GM21526 (cell line): ENCODE measurements at regions not wholly inside any gene's neighbourhood (a gene's known extent, or its start where the extent isn't known, plus 50 kb on each side); places are given as distances from the start of the nearest gene placed in this dataset.

Source experiments
- ATAC-seq: cut with Tn5 transposase; IDR thresholded peaks from one replicate; pipeline ENCODE4 v1.9.1; 2021; ENCODE audit warnings: moderate library complexity; ENCODE audit not compliant: unreplicated experiment, low FRiP score

DNA sequence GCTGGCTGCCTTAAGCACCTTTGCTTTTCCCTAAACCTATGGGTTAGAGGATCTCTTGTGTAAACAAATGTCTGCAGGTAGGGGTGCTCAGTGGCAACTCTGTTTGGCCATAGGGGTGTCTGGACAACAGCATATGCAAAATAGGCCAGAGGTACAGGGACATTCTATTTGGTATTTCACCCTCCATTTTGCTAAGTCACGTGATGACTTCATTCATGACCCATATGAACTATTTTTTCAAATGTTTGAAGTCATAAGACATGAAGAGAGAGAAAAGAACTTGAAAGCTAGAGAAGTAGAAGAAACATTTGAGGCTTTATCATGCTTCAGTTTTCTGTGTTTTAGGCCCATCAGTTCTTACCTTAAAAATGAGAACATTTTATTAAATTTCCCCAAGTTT lies 370.2 kb downstream of the GADD45G start:
- ATAC-seq, result no peak

DNA sequence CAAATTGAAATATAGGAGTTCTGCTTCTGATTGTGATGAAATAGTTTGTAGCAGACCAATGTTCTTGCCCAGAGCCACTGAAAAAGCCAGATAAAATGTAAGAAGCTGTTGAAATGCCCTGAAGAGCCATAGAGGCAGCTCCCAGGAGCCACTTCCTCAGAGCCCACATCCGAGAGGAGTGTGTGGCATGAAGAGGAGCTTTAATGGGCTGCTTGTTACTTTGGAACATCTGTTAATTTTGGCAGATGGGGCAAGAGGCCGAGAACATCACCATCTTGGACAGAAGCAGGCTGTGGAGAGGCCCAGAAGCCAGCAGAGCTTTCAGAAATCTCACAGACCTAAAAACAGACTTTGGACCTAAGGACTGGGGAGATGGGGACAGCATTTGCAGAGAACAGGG lies 370.8 kb downstream of the GADD45G start:
- no peak for ATAC-seq

DNA sequence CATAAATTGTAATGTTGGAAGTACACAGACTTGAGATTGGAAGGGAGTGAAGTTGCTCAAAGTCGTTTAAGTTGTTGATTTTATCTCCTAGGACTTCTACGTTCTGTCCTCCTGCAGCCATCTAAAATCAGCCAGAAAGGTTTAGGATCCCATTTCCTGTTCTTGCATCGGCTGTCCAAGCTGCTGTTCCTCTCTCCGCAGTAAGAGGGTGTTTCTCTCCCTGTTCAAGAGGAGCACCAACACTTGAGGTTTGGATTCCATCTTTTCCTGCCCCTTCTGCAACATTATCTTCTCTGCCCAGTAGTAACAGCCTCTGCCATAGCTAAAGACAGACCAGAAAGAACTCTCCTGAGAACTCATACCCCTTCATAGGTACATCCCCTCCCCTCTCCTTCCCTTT lies 373.4 kb downstream of the GADD45G start:
- no peak for ATAC-seq

DNA sequence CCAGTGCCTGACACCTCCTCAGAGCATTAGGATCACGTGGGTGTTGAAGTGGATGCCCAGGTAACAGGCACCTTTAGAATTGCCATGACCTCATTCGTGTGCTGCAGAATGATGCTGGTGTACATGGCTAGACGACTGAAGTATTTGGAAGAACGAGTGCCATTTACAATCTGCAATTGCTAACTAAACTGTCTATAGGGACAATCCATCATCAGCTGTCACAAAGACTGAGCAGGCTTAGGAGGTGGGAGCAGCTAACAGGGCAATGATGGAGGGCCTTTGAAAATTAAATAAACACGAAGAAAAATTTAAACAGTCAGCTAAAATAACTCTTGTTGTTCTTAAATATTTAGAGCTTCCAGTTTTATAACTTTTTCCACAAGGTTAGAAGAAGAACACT lies 375.8 kb downstream of the GADD45G start:
- ATAC-seq, result no peak

DNA sequence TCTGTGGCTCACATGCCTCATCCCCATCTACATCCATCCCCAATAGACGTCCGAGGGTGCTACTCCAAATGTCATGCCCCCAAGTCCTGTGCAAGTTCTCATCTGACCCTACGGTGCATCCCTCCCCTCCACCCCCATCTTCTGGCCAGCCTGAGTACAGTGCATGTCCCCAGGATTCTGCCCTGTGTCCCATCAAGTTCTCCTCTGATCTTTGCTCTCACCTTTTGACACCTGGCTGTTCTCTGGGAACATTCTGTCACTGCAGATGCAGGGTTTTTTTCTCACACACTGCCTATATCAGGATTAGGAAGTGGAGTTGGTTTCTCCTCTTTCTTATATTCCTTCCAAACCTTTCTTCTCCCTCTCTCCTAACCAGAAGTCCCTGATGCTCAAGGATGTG lies 377.2 kb downstream of the GADD45G start:
- ATAC-seq, result no peak

DNA sequence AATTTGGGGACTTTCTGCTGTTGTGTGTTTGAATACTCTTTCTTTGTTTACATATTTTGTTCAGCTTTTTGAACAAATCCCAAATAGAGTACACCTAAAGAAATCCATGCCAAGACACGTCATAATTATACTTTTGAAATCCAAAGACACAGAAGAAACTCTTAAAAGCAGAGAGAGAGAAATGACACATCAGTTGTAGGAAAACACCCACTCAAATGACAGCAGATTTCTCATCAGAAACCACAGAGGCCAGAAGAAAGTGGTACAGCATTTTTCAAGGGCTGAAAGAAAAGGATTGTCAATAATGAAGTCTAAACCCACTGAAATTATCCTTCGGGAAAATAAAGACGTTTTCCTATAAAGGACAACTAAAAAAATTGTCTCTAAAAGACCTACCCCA lies 378.6 kb downstream of the GADD45G start:
- no peak for ATAC-seq

DNA sequence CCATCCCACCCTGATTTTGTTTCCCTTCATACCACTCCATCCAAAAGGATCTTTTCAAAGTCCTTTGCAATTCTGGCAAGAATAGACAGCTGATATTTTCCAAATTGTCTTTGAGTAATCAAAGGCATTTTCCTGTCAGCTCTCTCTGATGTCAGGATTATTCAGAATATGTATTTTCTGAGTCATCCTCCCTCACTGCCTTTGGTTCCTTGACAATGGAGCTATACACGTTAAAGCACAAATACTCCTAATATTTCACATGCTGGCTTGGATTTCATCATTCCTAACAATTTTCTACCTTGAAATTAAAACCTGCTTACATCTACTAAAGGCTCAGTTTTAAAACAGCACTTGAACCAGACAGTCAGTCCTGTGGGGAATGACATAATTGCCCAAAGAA lies 379.4 kb downstream of the GADD45G start:
- ATAC-seq, result no peak

DNA sequence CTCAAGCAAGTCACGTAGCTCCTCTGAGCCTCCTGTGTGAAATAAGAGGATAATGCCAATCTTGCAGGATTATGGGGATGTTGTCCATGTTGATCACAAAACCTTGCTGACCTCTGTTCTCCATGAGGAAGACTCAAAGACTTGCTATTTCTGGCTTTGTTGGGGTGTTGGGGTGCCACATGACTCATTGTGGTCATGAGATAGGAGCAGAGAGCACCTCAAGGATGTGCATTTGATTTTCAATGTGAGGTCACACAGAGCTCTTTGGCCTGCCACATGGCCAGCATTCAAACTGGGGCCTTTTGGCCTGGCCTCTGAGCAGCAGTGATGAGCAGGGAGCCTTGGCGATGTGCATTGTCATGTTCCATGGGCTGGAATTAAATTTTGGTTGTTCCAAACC lies 380.3 kb downstream of the GADD45G start:
- ATAC-seq, result no peak

DNA sequence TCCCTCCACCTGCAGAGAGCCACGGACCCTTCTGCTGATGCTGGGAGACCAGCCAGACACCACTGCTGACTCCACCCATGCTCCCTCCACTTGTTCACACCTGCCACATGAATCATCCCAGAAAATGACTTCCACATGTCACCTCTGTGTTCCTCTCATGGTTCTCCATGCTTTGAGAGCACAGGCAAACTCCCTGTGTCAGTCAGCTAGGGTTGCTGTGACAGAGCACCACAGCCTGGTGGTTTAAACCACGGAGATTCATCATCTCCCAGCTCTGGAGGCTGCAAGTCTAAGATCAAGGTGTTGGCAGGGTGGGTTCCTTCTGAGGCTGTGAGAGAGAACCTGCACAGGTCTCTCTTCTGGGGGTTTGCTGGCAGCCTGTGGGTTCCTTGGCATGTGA lies 381.4 kb downstream of the GADD45G start:
- ATAC-seq, result no peak

DNA sequence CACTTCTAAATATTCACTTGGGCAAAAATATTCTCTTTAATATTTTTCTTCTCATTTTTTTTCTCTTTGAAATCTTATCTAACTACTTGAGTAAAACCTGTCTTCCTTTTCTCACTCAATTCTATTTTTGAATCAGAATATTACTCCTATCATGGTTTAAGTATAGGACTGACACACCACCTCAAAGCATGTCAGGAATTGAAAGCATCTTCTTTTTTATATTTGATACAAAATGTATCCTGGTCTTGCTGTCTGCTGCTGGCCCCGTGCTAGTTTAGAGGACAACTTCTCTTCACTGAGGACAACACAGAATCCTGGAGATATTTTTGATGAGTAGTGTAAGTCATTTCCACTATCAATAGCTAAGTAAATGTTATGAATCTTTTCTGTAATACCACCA lies 383.6 kb downstream of the GADD45G start:
- no peak for ATAC-seq

DNA sequence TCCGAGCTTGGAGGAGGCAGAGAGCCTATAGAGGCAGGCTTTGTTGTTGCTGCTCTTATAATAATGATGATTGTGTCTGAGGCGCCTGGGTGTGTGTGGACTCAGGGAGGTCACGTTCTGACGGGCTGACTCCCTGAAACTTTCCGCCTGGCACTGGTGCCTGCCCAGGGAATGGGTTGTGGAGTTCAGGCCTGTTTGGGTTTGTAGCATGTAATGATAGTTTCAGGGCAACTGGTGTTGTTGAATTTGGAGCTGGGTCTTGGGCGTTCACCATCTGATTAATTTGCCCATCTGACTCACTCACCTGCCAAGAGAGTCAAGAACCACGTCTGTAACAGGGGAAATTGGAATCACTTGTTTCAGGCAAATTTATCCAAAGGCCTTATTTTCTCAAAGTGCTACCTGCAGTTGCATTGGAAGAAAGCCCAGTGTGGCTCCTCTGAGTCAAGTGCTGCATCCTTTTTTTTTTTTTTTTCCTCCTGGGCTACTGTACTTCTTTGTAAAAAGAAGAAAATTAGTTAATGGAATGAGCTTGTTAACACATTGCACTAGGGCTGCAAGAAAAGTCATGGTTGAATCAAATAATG lies 386.5 kb downstream of the GADD45G start:
- ATAC-seq, result no peak

DNA sequence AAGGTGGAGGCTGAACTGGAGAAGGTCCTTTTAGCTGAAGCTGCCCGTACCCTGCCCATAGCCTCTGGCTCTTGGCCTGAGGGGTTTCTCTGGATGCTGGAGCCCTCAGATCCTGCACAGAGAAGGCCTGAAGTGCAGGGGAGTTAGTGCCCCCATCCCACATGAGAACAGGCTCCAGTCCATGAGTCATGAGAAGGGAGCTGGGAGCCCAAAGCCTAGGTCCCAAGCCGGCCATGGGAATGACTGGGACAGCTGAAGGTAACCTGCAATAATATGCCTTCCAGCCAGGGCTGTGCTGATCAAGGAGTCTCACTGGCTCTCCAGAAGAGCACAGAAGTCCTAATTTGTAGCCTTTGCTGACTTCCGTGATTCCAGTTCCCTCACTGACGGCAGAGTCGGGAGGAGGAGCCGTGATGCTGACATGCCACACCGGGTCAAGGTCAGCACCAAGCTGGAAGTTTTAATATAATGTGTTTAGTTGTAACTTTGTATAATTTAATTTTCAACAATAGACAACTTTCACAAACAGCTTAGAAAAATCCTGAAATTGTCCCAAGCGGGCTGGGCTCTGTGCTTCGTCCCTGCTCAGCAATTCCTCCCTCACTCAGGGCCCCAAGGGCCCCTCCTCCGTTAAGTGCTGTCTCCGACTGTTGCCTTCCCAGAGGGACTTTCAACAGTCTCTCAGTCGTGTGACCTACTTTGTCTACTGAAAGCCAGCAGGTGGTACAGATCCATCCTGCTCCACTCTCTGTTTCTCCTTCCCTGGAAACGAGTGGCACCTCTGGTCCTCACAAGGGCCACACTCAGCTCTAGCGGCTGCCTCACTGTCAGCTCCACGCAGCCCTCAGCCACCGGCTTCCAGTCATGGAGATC lies 387.8 kb downstream of the GADD45G start:
- ATAC-seq, result no peak

DNA sequence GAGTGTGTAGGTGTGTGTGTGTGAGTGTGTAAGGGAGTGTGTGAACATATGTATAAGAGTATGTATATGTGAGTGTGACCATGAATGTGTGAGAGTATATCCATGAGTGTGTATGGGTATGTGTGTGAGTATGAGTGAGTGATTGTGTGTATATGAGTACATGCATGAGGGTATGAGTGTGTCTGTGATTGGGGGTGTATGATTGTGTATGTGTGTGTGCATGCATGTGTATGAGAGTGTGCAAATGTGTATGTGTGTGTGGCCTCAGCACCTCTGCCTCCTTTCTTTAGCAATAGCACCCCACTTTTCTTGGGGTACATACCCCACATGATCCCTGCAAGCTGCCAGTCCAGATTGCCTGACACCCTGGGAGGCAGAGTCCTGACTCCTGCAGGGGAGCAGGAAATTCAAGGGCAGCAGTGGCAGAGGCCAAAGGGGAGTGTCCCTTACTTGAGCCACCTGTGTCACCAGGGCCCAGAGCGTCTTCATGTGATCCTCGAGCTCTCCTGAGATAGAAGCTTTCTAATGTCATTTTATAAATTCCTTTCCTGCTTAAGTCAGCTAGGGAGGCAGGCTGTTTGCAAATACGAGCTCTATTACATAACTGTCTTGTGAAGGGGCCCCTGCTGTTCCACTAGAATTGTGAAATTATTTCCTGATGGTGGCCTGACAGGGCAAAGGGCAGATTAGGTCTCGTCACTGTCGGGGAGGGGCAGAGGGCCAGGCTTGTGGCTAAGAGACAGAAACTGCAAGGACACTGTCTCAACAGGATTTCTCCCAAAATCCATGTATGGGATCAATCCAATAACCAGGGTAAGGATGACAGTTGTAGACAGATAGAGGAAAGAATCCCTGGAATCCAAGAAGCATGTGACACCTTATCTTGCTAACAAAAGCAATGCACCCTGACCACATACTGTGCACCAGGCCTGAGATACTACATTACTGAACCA lies 389.1 kb downstream of the GADD45G start:
- ATAC-seq, result no peak

DNA sequence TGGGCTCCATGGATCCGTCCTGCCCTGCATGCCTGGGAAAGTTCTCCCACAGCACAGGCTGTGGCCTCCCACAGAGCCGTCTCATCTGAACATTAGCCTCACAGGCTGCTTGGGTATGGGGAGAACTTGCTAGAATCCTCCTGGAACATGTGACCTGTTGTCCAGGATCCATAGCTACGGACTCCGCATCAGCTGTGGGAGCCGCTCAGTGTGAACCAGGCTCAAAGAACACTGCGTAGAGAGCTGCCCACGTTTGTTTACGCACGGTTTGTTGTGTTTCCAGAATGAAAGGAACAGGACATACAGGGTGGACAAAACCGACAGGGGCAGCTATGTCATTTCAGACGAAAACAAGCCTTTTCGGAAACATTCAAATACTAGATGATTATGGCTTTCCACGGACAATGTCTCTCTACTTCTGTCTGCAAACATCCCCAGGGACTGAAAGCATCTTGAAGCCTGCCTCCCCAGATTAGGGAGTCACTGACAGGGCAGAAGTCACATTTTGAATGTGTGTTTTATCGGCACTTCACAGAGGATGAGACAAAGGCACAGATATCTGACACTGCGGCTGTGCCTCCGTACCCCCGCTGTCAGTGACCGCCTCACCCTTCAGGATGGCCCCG lies 390.3 kb downstream of the GADD45G start:
- ATAC-seq, result no peak

DNA sequence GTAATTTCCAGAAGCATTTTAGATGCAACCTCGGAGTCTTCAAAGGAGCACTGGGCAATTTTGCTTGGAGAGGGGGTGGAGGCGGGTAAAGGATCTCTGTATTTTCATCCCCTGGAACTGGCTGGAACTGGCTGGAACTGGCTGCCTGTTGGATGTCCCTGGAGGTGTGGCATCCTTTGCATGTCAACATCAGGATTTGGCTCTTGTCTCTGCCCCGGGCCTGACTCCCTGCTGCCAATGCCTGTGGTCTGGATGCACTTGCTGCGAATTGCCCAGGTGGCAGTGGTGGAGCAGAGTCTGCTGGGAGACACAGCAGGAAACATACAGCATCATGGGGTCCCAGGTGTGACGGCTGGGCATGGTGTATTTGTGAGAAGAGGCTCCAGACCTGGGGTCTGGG lies 391.3 kb downstream of the GADD45G start:
- no peak for ATAC-seq

DNA sequence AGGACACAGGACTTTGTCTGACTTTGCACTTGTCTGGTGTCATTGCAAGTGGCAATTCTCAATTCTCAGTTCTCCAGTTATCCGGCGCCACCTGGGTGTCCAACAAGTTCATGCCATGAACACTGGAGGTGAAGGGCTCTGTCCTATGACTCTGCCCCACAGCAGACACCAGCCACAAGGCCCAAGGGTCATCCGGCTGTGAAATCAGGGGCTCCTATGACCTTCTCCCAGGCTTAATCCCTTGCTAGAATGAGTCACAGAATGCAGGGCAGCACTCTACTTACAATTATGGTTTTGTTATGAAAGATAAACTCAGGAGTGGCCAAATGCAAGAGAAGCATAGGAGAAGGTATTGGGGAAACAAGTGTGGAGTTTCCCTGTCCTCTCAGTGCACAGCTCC lies 392.0 kb downstream of the GADD45G start:
- no peak for ATAC-seq

DNA sequence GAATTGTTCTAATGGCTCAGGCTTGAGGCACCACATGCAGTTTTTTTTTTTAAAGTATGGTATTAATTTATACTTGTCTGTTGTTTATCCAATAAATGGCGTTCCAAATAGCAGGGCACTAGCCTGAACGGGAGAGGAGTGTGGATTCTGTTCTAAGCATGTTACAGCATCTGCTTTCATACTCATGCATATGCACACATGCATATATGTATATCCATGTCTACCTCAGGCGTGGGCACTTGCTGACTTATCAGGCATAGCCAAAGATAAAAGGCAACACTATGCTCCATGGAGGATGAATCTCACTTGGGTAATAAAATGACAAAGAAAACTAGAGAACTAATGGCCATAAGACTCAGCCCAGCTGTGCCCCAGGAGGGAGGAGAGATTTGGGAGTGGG lies 393.8 kb downstream of the GADD45G start:
- no peak for ATAC-seq

DNA sequence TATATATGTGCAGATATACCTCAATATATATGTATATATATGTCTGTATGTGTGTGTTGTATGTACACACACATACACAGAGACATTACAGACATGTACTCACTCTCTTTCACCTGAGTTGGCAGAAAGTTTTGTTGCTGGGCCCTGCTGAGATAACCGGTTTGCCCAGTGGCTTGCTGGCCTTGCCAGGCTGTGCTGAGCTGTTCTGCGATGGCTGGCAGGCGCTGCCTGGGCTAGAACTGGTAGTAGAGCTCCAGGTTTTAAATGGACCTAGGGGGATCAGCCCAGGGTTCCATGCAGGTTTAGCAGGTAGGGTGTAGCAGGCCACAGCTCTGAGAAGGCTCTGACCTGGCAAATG lies 394.3 kb downstream of the GADD45G start:
- no peak for ATAC-seq

DNA sequence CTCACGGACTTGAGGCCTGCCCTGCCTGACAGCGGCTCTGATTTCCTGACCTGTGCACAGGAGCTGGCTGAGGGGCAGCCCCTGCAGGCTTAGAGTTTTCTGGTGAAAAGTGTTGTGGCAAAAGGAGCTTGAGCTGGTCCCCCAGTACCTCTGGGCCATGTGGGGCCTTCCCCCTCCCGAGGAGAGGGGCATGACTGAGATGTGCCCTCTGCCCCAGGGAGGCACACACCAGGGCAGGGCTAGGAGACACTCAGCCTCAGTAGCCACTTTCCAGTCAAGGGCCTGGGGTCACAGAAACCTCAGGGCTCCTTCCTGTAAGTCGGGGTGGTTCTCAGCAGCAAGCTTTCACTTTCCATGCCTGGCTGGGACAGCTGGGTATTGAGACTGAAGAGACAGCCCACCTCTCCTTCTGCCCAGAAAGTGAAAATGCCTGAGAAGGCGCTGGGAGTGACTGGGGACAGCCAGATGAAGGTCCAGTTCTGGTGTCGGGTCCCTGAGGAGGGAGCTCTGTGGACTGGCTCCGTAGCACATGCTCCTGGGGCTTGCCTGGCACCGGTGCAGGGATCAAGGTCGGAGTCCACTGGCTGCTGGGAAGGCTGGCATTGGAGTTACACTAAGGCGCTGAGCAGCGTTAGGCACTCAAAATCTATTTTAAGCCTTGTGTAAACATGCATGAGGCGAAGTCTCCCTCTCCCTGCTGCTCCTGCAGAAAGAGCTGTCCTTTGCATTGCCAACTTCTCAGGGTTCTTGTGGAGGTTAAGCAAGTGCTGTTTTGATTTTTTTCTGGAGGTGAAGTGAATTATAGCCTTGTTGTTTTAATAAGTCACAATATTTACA lies 394.9 kb downstream of the GADD45G start:
- ATAC-seq, result peak; percentile 88

DNA sequence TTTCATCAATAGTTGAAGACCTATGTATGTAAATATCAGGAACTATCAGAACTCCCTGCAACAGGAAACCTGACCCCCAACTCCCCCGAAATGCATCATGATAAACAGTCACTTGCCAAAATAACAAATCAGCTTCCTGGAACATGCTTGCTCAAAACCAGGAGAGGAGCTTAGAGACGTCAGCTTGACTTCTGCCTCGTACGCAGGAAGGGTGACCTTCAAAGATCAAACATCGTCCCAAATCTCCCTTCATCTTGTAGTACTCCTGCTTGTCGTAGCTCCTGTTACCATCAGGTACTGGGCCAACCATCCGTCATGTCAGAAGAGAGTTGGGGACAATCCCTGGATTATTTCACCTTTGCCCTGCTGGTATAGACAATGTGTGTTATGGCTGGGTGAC lies 396.1 kb downstream of the GADD45G start:
- ATAC-seq, result no peak
